Left lung (tissue), 4 donors: ENCODE measurements at regions not wholly inside any gene's neighbourhood (a gene's known extent, or its start where the extent isn't known, plus 50 kb on each side); places are given as distances from the start of the nearest gene placed in this dataset.

Experiments used
- ATAC-seq: fragments of 200-7000 bp; cut with Tn5 transposase; one replicate; pipeline ENCODE4 v1.9.1; 2020; ENCODE audit warnings: moderate library complexity
- DNase-seq, 4 donors: peaks; one replicate each; pipeline ENCODE4 v3.0.0-alpha.2; 2013 to 2020
- H3K27ac ChIP-seq, 2 donors: fragments of 200-600 bp; sonication (generic) in 1 of 2; one replicate each; pipeline versions ENCODE4 v1.5.0 to v1.8.0; 2020 to 2021
- H3K27me3 ChIP-seq, 2 donors: fragments of 200-600 bp; sonication (generic) in 1 of 2; one replicate each; pipeline versions ENCODE4 v1.5.0 to v1.8.0; 2020 to 2021
- H3K36me3 ChIP-seq, 2 donors: fragments of 200-600 bp; sonication (generic) in 1 of 2; one replicate each; pipeline versions ENCODE4 v1.5.0 to v1.8.0; 2020 to 2021
- H3K4me1 ChIP-seq, 2 donors: fragments of 200-600 bp; one replicate each; pipeline ENCODE4 v1.8.0; 2021
- H3K4me3 ChIP-seq, 2 donors: fragments of 200-600 bp; sonication (generic) in 1 of 2; one replicate each; pipeline versions ENCODE4 v1.5.0 to v1.8.0; 2020 to 2021; ENCODE audit warnings: mild to moderate bottlenecking in 1 of 2
- H3K9me3 ChIP-seq, 2 donors: fragments of 200-600 bp; sonication (generic) in 1 of 2; one replicate each; pipeline versions ENCODE4 v1.5.0 to v1.8.0; 2020 to 2021
- intact Hi-C, 2 donors: fragments of 100-400 bp; cut with DNase I; formaldehyde crosslinking; loops; one replicate each; pipeline versions ENCODE4 v1.11.2 to v1.14.2; 2022
- TF ChIP-seq, protein P1 (sequence below), 2 donors: fragments of 200-600 bp; sonication (generic) in 1 of 2; IDR thresholded peaks; one replicate each; pipeline versions ENCODE4 v1.5.0 to v1.8.0; 2021; ENCODE audit warnings: antibody characterized with exemption in 2 of 2
- donor health status: DM: no; HTN: yes; CAD: no.
- donor health status: DM: no; HTN: no; CAD: no.

DNA sequence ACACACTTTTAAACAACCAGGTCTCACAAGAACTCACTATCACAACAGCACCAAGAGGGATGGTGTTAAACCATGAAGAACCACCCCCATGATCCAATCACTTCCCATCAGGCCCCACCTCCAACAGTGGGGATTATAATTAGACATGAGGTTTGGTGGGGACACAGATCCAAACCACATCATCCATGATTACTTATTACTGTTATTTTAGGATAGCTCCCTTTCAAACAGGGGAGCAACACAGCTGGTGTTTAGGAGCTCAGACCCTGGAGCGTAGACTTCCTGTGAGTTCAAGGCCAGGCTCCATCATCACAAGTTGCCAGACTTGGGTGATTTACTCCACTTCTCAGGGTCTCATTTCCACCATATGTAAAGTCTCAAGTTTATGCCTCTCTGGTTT lies 382.7 kb downstream of the HRH4 start:
- Histone ChIP-seq H3K36me3 (no peaks in the 10 kb centered on the region), H3K4me3 (no peak overlapping the region), H3K4me1 (no peaks in the 10 kb centered on the region), H3K27ac (no peak overlapping the region), H3K27me3 (no peaks in the 10 kb centered on the region), H3K9me3 (no peaks in the 10 kb centered on the region)
- DNase-seq (no peak), ATAC-seq (no peak)
- TF ChIP-seq, protein P1, sequence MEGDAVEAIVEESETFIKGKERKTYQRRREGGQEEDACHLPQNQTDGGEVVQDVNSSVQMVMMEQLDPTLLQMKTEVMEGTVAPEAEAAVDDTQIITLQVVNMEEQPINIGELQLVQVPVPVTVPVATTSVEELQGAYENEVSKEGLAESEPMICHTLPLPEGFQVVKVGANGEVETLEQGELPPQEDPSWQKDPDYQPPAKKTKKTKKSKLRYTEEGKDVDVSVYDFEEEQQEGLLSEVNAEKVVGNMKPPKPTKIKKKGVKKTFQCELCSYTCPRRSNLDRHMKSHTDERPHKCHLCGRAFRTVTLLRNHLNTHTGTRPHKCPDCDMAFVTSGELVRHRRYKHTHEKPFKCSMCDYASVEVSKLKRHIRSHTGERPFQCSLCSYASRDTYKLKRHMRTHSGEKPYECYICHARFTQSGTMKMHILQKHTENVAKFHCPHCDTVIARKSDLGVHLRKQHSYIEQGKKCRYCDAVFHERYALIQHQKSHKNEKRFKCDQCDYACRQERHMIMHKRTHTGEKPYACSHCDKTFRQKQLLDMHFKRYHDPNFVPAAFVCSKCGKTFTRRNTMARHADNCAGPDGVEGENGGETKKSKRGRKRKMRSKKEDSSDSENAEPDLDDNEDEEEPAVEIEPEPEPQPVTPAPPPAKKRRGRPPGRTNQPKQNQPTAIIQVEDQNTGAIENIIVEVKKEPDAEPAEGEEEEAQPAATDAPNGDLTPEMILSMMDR (IDR thresholded peaks at IDR 0.05): no peak
- intact Hi-C loops: no loop called here

GRCh38 chr18:24846138-24846537 lies 385.7 kb downstream of the HRH4 start:
- Histone ChIP-seq H3K4me1 (no peaks in the 10 kb centered on the region), H3K9me3 (no peaks in the 10 kb centered on the region), H3K27me3 (no peaks in the 10 kb centered on the region), H3K27ac (no peak overlapping the region), H3K4me3 (no peak overlapping the region), H3K36me3 (no peaks in the 10 kb centered on the region)
- intact Hi-C loops: no loop called here
- TF ChIP-seq, protein P1 (IDR thresholded peaks at IDR 0.05): no peak
- no peak for DNase-seq
- no peak for ATAC-seq

GRCh38 chr18:24850532-24850931 lies 390.1 kb downstream of the HRH4 start:
- no peaks in the 10 kb centered on the region for H3K9me3 ChIP-seq
- DNase-seq: no peak
- H3K27me3 ChIP-seq: no peaks in the 10 kb centered on the region
- ATAC-seq: no peak
- no peaks in the 10 kb centered on the region for H3K36me3 ChIP-seq
- TF ChIP-seq, protein P1 (IDR thresholded peaks at IDR 0.05): no peak
- H3K4me3 ChIP-seq: no peak overlapping the region
- no peak overlapping the region for H3K27ac ChIP-seq
- H3K4me1 ChIP-seq: no peaks in the 10 kb centered on the region
- intact Hi-C loops: no loop called here

- no peaks in the 10 kb centered on the region for H3K9me3 ChIP-seq
- DNase-seq (no peak), ATAC-seq (no peak)
- no peaks in the 10 kb centered on the region for H3K27me3 ChIP-seq
- TF ChIP-seq, protein P1 (IDR thresholded peaks at IDR 0.05): no peak
- intact Hi-C loops: no loop called here
- H3K27ac ChIP-seq: no peak overlapping the region
- no peaks in the 10 kb centered on the region for H3K36me3 ChIP-seq
- no peaks in the 10 kb centered on the region for H3K4me1 ChIP-seq
- H3K4me3 ChIP-seq: no peak overlapping the region
These were observed 392.6 kb downstream of the HRH4 start for GRCh38 chr18:24853076-24853475.

GRCh38 chr18:24860978-24861680 lies 400.7 kb downstream of the HRH4 start:
- no peak overlapping the region for H3K27ac ChIP-seq
- intact Hi-C loops: no loop called here
- no peaks in the 10 kb centered on the region for H3K27me3 ChIP-seq
- H3K9me3 ChIP-seq: no peaks in the 10 kb centered on the region
- TF ChIP-seq, protein P1 (IDR thresholded peaks at IDR 0.05): no peak
- ATAC-seq: no peak
- no peaks in the 10 kb centered on the region for H3K4me1 ChIP-seq
- DNase-seq: no peak
- H3K36me3 ChIP-seq: no peaks in the 10 kb centered on the region
- H3K4me3 ChIP-seq: no peak overlapping the region
